Activated CD8-positive, alpha-beta T cell treated with anti-CD3 and anti-CD28 coated beads, Interleukin-2, amount 10 ng/mL, durations not matched to agents 7 days and 5 days (primary cell): ENCODE measurements at regions not wholly inside any gene's neighbourhood (a gene's known extent, or its start where the extent isn't known, plus 50 kb on each side); places are given as distances from the start of the nearest gene placed in this dataset.
"Not testable (repeated sequence)": the region's sequence is repeated elsewhere in the genome, so short reads cannot be mapped to it uniquely, and the experiment has no call there.

Experiments
- ATAC-seq: fragments of 150-1000 bp; cut with Tn5 transposase; one replicate; pipeline ENCODE4 v1.10.0; 2021; ENCODE audit warnings: moderate library complexity
- CTCF ChIA-PET: fragments of 350-600 bp; sonication (Branson Sonifier 250); formaldehyde crosslinking; loops from one replicate; lab custom pipeline; 2021; ENCODE audit warnings: antibody characterized with exemption; lab: Charles Lee
- POLR2A ChIA-PET: fragments of 350-600 bp; sonication (Branson Sonifier 250); formaldehyde crosslinking; loops from one replicate; lab custom pipeline; 2021; ENCODE audit warnings: antibody characterized with exemption; lab: Charles Lee
- DNase-seq: peaks from one replicate; pipeline ENCODE4 v3.0.0-alpha.2; 2020
- H3K27ac Mint-ChIP-seq: one replicate; pipeline ENCODE4 v1.8.0; 2021; ENCODE audit warnings: mild to moderate bottlenecking, mixed read lengths
- H3K27me3 Mint-ChIP-seq: one replicate; pipeline ENCODE4 v1.8.0; 2021; ENCODE audit warnings: low read depth, mixed read lengths
- H3K36me3 Mint-ChIP-seq: one replicate; pipeline ENCODE4 v1.8.0; 2021; ENCODE audit warnings: low read depth, mixed read lengths
- H3K4me1 Mint-ChIP-seq: one replicate; pipeline ENCODE4 v1.8.0; 2021; ENCODE audit warnings: low read depth, mixed read lengths
- H3K4me3 Mint-ChIP-seq: one replicate; pipeline ENCODE4 v1.8.0; 2021; ENCODE audit warnings: mild to moderate bottlenecking, mixed read lengths
- H3K9me3 Mint-ChIP-seq: one replicate; pipeline ENCODE4 v1.8.0; 2022; ENCODE audit warnings: mixed read lengths; ENCODE audit not compliant: insufficient read depth

- POLR2A ChIA-PET: no interaction called here
- no peak for DNase-seq
- Mint-ChIP-seq H3K9me3 (no peaks in the 10 kb centered on the region), H3K4me1 (peaks cover 24% of the 10 kb centered on the region), H3K27me3 (no peaks in the 10 kb centered on the region), H3K36me3 (peaks cover 31% of the 10 kb centered on the region), H3K27ac (no peak overlapping the region), H3K4me3 (no peak overlapping the region)
- no peak for ATAC-seq
- CTCF ChIA-PET: interaction anchor here (1.1 to 4.0 kb wide), 2 partner anchors 22 to 83 kb away, joined by 3 to 12 read pairs; no protein-coding TSS in a partner anchor
These were observed 85.8 kb downstream of the NIBAN1 start for GRCh38 chr1:184888505-184888904.

- Mint-ChIP-seq H3K9me3 (no peaks in the 10 kb centered on the region), H3K4me3 (no peak overlapping the region), H3K4me1 (peaks cover 5% of the 10 kb centered on the region), H3K27ac (no peak overlapping the region), H3K27me3 (peaks cover 4% of the 10 kb centered on the region), H3K36me3 (peaks cover 30% of the 10 kb centered on the region)
- ATAC-seq: peak; percentile 19
- no peak for DNase-seq
- ChIA-PET POLR2A (no interaction called here), CTCF (interaction anchor here (0.8 kb wide), 1 partner anchor 39 kb away, joined by 3 read pairs; no protein-coding TSS in a partner anchor)
These were observed 91.1 kb downstream of the NIBAN1 start for GRCh38 chr1:184882957-184883815.

- no peak overlapping the region for H3K4me3 Mint-ChIP-seq
- no peaks in the 10 kb centered on the region for H3K9me3 Mint-ChIP-seq
- CTCF ChIA-PET: interaction anchor here (0.8 kb wide), 1 partner anchor 38 kb away, joined by 3 read pairs; no protein-coding TSS in a partner anchor
- H3K4me1 Mint-ChIP-seq: peaks cover 5% of the 10 kb centered on the region
- DNase-seq (no peak), ATAC-seq (peak; percentile 27)
- H3K27me3 Mint-ChIP-seq: peaks cover 4% of the 10 kb centered on the region
- peaks cover 27% of the 10 kb centered on the region for H3K36me3 Mint-ChIP-seq
- POLR2A ChIA-PET: interaction anchor here (0.6 kb wide), 1 partner anchor 157 kb away, joined by 3 read pairs; no protein-coding TSS in a partner anchor
- H3K27ac Mint-ChIP-seq: no peak overlapping the region
These were observed 92.1 kb downstream of the NIBAN1 start for GRCh38 chr1:184881941-184882913.

- POLR2A ChIA-PET: no interaction called here
- no peak overlapping the region for H3K27ac Mint-ChIP-seq
These were observed 94.3 kb downstream of the NIBAN1 start for GRCh38 chr1:184879876-184880557.

GRCh38 chr1:184878602-184879001 is 95.7 kb downstream of the NIBAN1 start:
- H3K9me3 Mint-ChIP-seq: peaks cover under 1% of the 10 kb centered on the region
- no peak overlapping the region for H3K4me3 Mint-ChIP-seq
- ChIA-PET CTCF (interaction anchor here (0.9 kb wide), 1 partner anchor 10 kb away, joined by 3 read pairs; no protein-coding TSS in a partner anchor), POLR2A (no interaction called here)
- H3K4me1 Mint-ChIP-seq: peaks cover 5% of the 10 kb centered on the region
- H3K36me3 Mint-ChIP-seq: peaks cover 24% of the 10 kb centered on the region
- H3K27me3 Mint-ChIP-seq: peaks cover 4% of the 10 kb centered on the region
- DNase-seq (no peak), ATAC-seq (no peak)
- H3K27ac Mint-ChIP-seq: no peak overlapping the region

More at GRCh38 chr1:184879876-184880557, 94.3 kb downstream of the NIBAN1 start:
- DNase-seq (no peak), ATAC-seq (no peak)
- CTCF ChIA-PET: no interaction called here
- Mint-ChIP-seq H3K27me3 (peaks cover 4% of the 10 kb centered on the region), H3K9me3 (no peaks in the 10 kb centered on the region), H3K36me3 (peaks cover 26% of the 10 kb centered on the region), H3K4me3 (no peak overlapping the region), H3K4me1 (peaks cover 5% of the 10 kb centered on the region)

- H3K27me3 Mint-ChIP-seq: peaks cover 4% of the 10 kb centered on the region
- peaks cover 3% of the 10 kb centered on the region for H3K4me1 Mint-ChIP-seq
- CTCF ChIA-PET: no interaction called here
These were observed 96.3 kb downstream of the NIBAN1 start for GRCh38 chr1:184878002-184878401.

GRCh38 chr1:184876015-184876414 is 98.3 kb downstream of the NIBAN1 start:
- H3K4me1 Mint-ChIP-seq, POLR2A ChIA-PET, CTCF ChIA-PET, H3K9me3 Mint-ChIP-seq, H3K27ac Mint-ChIP-seq, DNase-seq, H3K27me3 Mint-ChIP-seq, H3K4me3 Mint-ChIP-seq, ATAC-seq: not testable (repeated sequence)
- H3K36me3 Mint-ChIP-seq: peaks cover 19% of the 10 kb centered on the region

More at GRCh38 chr1:184878002-184878401, 96.3 kb downstream of the NIBAN1 start:
- DNase-seq: no peak
- POLR2A ChIA-PET: no interaction called here
- H3K9me3 Mint-ChIP-seq: peaks cover 4% of the 10 kb centered on the region
- ATAC-seq: no peak
- H3K4me3 Mint-ChIP-seq: no peak overlapping the region
- peaks cover 24% of the 10 kb centered on the region for H3K36me3 Mint-ChIP-seq
- H3K27ac Mint-ChIP-seq: no peak overlapping the region

- ChIA-PET POLR2A (no interaction called here), CTCF (no interaction called here)
- Mint-ChIP-seq H3K27ac (no peak overlapping the region), H3K27me3 (peaks cover 2% of the 10 kb centered on the region), H3K36me3 (peaks cover 26% of the 10 kb centered on the region), H3K9me3 (peaks cover 4% of the 10 kb centered on the region), H3K4me3 (no peak overlapping the region), H3K4me1 (peaks cover 7% of the 10 kb centered on the region)
- ATAC-seq: no peak
- no peak for DNase-seq
These were observed 99.1 kb downstream of the NIBAN1 start for GRCh38 chr1:184875218-184875617.

GRCh38 chr1:184870319-184870718 is 104.0 kb downstream of the NIBAN1 start:
- ATAC-seq: no peak
- Mint-ChIP-seq H3K4me3 (no peak overlapping the region), H3K27ac (no peak overlapping the region), H3K27me3 (no peaks in the 10 kb centered on the region), H3K36me3 (peaks cover 40% of the 10 kb centered on the region), H3K9me3 (peaks cover 4% of the 10 kb centered on the region), H3K4me1 (peaks cover 46% of the 10 kb centered on the region)
- ChIA-PET POLR2A (no interaction called here), CTCF (no interaction called here)
- peak; percentile 36 for DNase-seq

- peaks cover 41% of the 10 kb centered on the region for H3K36me3 Mint-ChIP-seq
- DNase-seq (no peak), ATAC-seq (no peak)
- peak overlapping the region; percentile 79 for H3K27ac Mint-ChIP-seq
- peaks cover 49% of the 10 kb centered on the region for H3K4me1 Mint-ChIP-seq
- CTCF ChIA-PET: interaction anchor here (0.8 to 1.7 kb wide), 5 partner anchors 11 to 302 kb away, joined by 3 to 8 read pairs (median 4); no protein-coding TSS in a partner anchor
- H3K9me3 Mint-ChIP-seq: no peaks in the 10 kb centered on the region
- no peaks in the 10 kb centered on the region for H3K27me3 Mint-ChIP-seq
- peak overlapping the region; percentile 50 for H3K4me3 Mint-ChIP-seq
- POLR2A ChIA-PET: interaction anchor here (1.3 kb wide), 1 partner anchor 107 kb away, joined by 3 read pairs; no protein-coding TSS in a partner anchor
These were observed 106.2 kb downstream of the NIBAN1 start for GRCh38 chr1:184867866-184868689.
